HEK293 (cell line): ENCODE measurements at regions not wholly inside any gene's neighbourhood (a gene's known extent, or its start where the extent isn't known, plus 50 kb on each side); places are given as distances from the start of the nearest gene placed in this dataset.

Experiments
- BCL11A ChIP-seq: fragments of 450-650 bp; formaldehyde crosslinking; IDR thresholded peaks from 2 replicates; pipeline ENCODE4 v1.5.1; 2016; ENCODE audit warnings: low read depth, missing biosample characterization, missing genetic modification characterization
- BCL6B ChIP-seq: fragments of 450-650 bp; formaldehyde crosslinking; IDR thresholded peaks from 2 replicates; pipeline ENCODE4 v1.5.1; 2017; ENCODE audit warnings: missing biosample characterization, missing genetic modification characterization
- CTCF ChIP-seq: fragments of 450-650 bp; formaldehyde crosslinking; IDR thresholded peaks from 2 replicates; pipeline ENCODE4 v1.5.1; 2016; ENCODE audit warnings: missing biosample characterization, missing genetic modification characterization
- GLI2 ChIP-seq: fragments of 450-650 bp; formaldehyde crosslinking; IDR thresholded peaks from 2 replicates; pipeline ENCODE4; 2017; ENCODE audit warnings: missing biosample characterization, missing genetic modification characterization, low read depth, borderline replicate concordance
- REPIN1 ChIP-seq: fragments of 450-650 bp; formaldehyde crosslinking; IDR thresholded peaks from 2 replicates; pipeline ENCODE4 v1.5.1; 2017; ENCODE audit warnings: missing biosample characterization, missing genetic modification characterization, low read depth
- TCF7L2 ChIP-seq: IDR thresholded peaks from 2 replicates; pipeline ENCODE4 v1.6.1; 2011; ENCODE audit warnings: low read depth, mild to moderate bottlenecking, inconsistent platforms, low read length, moderate library complexity, borderline replicate concordance
- ZNF121 ChIP-seq: fragments of 450-650 bp; formaldehyde crosslinking; IDR thresholded peaks from 2 replicates; pipeline ENCODE4 v1.5.1; 2016; ENCODE audit warnings: missing biosample characterization, missing genetic modification characterization
- ZNF24 ChIP-seq: fragments of 450-650 bp; formaldehyde crosslinking; IDR thresholded peaks from 2 replicates; pipeline ENCODE4 v1.5.1; 2016; ENCODE audit warnings: missing biosample characterization, missing genetic modification characterization
- ZNF274 ChIP-seq, 2 experiments: fragments of 200-500 bp in 1 of 2; fragments of 450-650 bp in 1 of 2; sonication (Bioruptor generic) in 1 of 2; formaldehyde crosslinking in 1 of 2; IDR thresholded peaks; 2 replicates each; pipeline versions ENCODE4 v1.5.1 to v1.6.1; 2014 to 2016; ENCODE audit warnings: borderline replicate concordance in 1 of 2, inconsistent platforms in 1 of 2, low read length in 1 of 2, missing biosample characterization in 1 of 2, missing genetic modification characterization in 1 of 2
- ZNF311 ChIP-seq: fragments of 450-650 bp; formaldehyde crosslinking; IDR thresholded peaks from 2 replicates; pipeline ENCODE4 v1.5.1; 2017; ENCODE audit warnings: missing biosample characterization, missing genetic modification characterization, borderline replicate concordance
- ZNF707 ChIP-seq: fragments of 450-650 bp; formaldehyde crosslinking; IDR thresholded peaks from 2 replicates; pipeline ENCODE4 v1.5.1; 2016; ENCODE audit warnings: missing biosample characterization, missing genetic modification characterization
- TF ChIP-seq, protein P1 (sequence below): fragments of 450-650 bp; formaldehyde crosslinking; IDR thresholded peaks from 2 replicates; pipeline ENCODE4 v1.5.1; 2016; ENCODE audit warnings: missing biosample characterization, missing genetic modification characterization, low read depth
- TF ChIP-seq, protein P2 (sequence below): fragments of 450-650 bp; formaldehyde crosslinking; IDR thresholded peaks from 2 replicates; pipeline ENCODE4 v1.5.1; 2016; ENCODE audit warnings: missing biosample characterization, missing genetic modification characterization
- TF ChIP-seq, protein P3 (sequence below): fragments of 450-650 bp; formaldehyde crosslinking; IDR thresholded peaks from 2 replicates; pipeline ENCODE4 v1.5.1; 2016; ENCODE audit warnings: missing biosample characterization, missing genetic modification characterization

DNA sequence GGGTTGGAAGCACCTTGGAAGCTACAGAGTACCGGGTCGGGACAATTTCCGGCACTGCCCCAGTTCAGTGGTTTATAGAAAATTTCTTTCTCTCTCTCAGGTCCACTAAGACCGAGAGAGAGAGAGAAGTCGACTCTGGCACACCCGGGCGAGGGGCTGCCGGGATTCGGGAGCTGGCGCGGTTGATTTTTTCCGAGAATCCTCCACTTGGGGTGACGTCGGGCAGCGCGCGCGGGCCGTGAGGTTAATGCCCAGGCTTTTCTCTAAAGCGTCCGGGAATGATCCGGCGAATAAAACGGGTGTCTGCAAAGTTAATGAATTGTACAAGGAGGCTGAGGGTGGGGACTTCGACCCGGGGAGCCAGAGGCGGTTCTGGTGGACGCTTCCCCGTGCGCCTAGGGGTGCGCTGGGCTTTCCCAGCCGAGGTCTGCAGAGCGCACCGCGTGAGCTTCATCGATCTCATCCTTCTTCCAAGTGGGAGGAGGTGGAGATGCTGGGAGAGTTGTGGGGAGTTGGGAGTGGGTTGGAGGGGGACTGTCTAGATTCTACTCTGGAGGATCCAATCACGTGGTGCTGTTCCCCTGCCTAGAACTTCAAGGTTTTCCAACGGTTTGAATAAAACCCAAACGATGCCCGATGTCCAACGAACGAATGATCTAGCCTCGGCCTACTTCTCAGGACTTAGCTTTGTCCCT, 51.9 kb upstream of the TBX3 start:
- TF ChIP-seq, protein P1, sequence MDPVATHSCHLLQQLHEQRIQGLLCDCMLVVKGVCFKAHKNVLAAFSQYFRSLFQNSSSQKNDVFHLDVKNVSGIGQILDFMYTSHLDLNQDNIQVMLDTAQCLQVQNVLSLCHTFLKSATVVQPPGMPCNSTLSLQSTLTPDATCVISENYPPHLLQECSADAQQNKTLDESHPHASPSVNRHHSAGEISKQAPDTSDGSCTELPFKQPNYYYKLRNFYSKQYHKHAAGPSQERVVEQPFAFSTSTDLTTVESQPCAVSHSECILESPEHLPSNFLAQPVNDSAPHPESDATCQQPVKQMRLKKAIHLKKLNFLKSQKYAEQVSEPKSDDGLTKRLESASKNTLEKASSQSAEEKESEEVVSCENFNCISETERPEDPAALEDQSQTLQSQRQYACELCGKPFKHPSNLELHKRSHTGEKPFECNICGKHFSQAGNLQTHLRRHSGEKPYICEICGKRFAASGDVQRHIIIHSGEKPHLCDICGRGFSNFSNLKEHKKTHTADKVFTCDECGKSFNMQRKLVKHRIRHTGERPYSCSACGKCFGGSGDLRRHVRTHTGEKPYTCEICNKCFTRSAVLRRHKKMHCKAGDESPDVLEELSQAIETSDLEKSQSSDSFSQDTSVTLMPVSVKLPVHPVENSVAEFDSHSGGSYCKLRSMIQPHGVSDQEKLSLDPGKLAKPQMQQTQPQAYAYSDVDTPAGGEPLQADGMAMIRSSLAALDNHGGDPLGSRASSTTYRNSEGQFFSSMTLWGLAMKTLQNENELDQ, result no peak
- no peak for TF ChIP-seq CTCF
- TF ChIP-seq TCF7L2, result no peak
- no peak for TF ChIP-seq ZNF311
- no peak for TF ChIP-seq ZNF274 (IDR thresholded peaks at IDR 0.05; ENCODE audit: low read length)
- TF ChIP-seq ZNF274 (tag by site-specific recombination; IDR thresholded peaks at IDR 0.05; ENCODE audit: borderline replicate concordance), result no peak
- no peak for TF ChIP-seq BCL11A (tag by site-specific recombination)
- TF ChIP-seq, protein P2, sequence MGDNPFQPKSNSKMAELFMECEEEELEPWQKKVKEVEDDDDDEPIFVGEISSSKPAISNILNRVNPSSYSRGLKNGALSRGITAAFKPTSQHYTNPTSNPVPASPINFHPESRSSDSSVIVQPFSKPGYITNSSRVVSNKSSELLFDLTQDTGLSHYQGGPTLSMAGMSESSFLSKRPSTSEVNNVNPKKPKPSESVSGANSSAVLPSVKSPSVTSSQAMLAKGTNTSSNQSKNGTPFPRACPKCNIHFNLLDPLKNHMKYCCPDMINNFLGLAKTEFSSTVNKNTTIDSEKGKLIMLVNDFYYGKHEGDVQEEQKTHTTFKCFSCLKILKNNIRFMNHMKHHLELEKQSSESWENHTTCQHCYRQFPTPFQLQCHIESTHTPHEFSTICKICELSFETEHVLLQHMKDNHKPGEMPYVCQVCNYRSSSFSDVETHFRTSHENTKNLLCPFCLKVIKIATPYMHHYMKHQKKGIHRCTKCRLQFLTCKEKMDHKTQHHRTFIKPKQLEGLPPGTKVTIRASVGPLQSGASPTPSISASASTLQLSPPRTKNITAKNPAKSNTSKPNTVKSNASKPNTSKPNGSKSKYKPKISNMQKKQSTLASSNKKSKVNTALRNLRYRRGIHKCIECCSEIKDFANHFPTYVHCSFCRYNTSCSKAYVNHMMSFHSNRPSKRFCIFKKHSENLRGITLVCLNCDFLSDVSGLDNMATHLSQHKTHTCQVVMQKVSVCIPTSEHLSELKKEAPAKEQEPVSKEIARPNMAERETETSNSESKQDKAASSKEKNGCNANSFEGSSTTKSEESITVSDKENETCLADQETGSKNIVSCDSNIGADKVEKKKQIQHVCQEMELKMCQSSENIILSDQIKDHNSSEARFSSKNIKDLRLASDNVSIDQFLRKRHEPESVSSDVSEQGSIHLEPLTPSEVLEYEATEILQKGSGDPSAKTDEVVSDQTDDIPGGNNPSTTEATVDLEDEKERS (tag by site-specific recombination), result no peak
- TF ChIP-seq GLI2 (tag by site-specific recombination), result no peak
- TF ChIP-seq ZNF121 (tag by site-specific recombination), result no peak
- no peak for TF ChIP-seq BCL6B (tag by site-specific recombination)
- TF ChIP-seq, protein P3, sequence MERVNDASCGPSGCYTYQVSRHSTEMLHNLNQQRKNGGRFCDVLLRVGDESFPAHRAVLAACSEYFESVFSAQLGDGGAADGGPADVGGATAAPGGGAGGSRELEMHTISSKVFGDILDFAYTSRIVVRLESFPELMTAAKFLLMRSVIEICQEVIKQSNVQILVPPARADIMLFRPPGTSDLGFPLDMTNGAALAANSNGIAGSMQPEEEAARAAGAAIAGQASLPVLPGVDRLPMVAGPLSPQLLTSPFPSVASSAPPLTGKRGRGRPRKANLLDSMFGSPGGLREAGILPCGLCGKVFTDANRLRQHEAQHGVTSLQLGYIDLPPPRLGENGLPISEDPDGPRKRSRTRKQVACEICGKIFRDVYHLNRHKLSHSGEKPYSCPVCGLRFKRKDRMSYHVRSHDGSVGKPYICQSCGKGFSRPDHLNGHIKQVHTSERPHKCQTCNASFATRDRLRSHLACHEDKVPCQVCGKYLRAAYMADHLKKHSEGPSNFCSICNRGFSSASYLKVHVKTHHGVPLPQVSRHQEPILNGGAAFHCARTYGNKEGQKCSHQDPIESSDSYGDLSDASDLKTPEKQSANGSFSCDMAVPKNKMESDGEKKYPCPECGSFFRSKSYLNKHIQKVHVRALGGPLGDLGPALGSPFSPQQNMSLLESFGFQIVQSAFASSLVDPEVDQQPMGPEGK (tag by site-specific recombination), result no peak
- no peak for TF ChIP-seq ZNF24
- no peak for TF ChIP-seq REPIN1 (tag by site-specific recombination)
- TF ChIP-seq ZNF707 (tag by site-specific recombination), result no peak
